NCI-H69 (cell line): ENCODE measurements at regions not wholly inside any gene's neighbourhood (a gene's known extent, or its start where the extent isn't known, plus 50 kb on each side); places are given as distances from the start of the nearest gene placed in this dataset.
A peak's percentile ranks its signal among the peaks of the same experiment; 100 is the strongest.
"Not testable (repeated sequence)": the region's sequence is repeated elsewhere in the genome, so short reads cannot be mapped to it uniquely, and the experiment has no call there.

Experiments
- DNase-seq: peaks from one replicate; lab custom pipeline; 2025; lab: John Stamatoyannopoulos, UW

DNA sequence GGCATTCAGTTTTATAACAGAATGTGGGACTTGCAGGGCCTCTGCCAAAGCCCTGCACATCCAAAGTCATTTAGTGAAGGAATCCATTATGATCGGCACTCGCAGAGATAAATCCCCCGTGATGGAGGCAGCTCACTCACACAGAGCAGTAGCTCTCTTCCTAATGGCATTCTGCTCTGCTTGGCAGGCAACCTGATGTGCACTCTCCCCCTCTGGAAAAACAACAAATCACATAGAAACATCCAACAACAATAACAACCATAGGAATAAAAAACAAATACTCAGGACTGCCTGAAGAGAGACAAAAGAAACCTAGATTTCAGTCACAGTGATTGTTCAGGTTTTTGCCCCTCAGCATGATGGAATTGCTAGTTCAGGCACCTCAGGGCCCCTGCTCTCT is 59.7 kb downstream of the NAA11 start:
- DNase-seq: no peak

DNA sequence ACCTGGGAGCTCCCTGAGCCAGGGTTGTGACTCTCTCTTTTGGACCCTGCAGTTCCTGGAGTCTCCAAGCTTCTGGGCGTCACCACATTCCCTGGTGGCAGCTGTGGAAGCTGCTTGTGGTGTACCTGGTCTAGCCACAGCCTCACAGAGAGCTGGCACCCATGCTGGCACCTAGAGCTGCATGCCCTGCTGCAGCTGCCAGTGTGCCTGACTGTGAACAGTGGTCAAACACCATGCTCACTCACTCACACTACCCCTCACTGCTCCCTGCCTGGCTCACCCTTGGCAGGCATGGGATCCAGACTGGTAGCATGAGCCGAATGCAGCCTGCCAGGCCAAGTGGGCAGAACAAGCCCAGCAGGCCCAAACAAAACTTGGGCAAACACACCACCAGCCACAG is 66.6 kb downstream of the NAA11 start:
- no peak for DNase-seq

DNA sequence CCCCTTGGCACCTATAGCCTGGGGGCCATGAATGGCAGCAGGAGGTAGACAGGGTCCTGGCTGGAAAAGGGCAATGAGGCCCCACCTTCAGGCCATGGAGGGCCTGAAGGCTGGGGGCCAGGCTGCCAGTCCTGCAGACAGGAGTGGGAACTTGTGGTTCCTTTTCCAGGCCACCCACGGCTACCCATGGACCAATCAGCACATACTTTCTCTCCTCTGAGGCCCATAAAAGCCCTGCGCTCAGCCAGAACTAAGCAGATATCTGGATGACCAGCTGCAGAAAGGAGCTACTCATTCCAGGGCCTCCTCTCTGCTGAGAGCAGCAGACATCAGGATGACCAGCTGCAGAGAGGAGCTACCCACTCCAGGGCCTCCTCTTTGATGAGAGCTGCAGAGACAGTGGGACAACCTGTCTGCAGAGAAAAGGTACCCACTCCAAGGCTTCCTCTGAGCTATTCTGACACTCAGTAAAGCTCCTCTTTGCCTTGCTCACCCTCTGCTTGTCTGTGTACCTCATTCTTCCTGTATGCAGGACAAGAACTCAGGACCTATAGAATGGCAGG is 67.2 kb downstream of the NAA11 start:
- no peak for DNase-seq

DNA sequence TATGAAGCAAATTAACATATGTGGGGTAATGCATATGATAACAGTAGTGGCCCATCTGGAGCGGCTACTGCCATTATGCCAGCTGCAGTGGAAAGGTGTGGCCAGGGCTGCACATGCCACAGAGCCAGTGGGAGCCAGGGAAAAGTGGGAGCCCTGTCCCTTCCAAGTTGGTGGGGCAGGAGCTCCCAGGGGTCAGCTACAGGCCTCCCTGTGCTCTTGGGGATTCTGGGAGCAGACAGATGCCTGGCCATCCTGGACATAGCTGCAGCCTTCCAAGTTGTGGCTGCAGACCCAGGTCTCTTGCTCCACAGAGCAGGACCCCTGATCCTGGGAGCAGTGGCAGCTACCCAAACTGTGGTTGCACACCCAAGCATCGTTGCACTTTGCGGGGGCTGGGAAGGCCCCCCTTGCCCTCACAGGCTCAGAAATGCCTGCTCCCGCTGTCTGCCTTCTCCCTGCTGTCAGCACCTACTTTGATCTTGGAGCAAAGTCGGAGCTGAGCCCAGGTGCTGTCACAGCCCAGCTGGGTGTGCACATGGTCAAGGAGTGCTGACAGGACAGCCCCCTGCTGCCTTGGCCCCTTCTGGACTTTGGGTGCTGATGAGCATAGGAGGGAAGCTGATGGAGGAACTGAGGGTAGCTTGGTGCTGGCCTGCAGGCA is 67.8 kb downstream of the NAA11 start:
- no peak for DNase-seq

DNA sequence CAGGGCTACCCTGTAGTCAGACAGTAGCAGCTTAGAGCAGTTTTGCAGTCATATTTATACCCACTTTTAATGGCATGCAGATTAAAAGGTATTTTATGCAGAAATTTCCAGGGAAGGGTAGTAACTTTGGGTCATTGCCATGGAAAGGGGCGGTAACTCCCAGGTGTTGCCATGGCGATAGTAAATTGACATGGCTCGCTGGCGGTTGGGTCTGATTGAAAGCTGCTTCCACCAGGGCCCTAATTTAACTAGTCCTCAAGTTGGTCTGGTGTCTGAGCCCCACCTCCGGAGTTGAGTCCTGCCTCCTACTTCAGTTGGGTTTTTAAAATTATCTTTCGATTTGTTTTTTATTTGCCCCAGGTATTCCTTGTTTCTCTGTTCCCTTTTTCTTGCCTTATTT is 70.1 kb downstream of the NAA11 start:
- peak; percentile 73 for DNase-seq

DNA sequence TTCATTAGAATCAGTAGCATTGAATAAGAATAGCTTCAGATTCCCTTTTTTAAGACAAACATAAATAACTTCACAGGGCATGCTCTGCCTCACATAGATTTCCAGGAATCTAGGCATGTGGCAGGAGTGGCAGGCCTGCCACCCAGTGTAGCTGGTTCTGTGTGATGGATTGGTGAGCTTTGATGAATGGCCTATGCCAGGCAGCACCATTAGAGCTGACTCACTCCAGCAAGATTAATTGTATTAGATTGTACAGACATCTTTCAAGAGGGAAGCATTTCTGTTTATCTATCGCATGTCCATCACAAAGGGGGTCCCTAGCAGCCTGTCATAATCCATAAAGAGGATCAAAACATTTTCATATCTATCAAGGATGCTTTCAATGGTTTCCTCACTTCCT is 71.9 kb downstream of the NAA11 start:
- peak; percentile 22 for DNase-seq

DNA sequence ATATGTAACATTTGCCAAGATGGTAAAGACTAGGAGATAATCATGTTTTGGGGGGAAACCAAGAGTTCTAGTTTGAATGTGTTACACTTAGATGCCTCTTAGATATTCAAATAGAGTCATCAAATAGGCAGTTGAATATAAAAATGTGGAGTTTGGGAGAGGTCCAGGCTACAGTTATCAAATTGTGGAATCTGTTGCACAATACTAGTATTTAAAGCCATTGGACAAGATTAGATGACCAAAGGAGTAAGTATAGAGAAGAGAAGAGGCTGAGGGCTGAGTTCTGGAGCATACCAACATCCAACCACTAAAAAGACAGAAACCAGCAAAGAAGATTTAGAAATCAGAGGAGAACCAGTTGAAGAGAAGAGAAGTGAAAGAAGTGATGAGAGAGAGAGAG is 72.7 kb downstream of the NAA11 start:
- DNase-seq: no peak

DNA sequence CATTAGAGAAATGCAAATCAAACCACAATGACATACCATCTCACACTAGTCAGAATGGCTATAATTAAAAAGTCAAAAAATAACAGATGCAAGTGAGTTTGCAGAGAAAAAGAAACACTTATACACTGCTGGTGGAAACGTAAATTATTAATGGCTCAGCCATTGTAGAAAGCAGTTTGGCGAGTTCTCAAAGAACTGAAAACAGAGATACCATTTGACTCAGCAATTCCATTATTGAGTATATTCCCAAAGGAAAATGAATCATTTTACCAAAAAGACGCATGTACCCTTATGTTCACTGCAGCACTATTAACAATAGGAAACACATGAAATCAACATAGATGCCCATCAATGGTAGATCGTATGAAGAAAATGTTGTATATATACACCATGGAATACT is 75.0 kb downstream of the NAA11 start:
- no peak for DNase-seq

DNA sequence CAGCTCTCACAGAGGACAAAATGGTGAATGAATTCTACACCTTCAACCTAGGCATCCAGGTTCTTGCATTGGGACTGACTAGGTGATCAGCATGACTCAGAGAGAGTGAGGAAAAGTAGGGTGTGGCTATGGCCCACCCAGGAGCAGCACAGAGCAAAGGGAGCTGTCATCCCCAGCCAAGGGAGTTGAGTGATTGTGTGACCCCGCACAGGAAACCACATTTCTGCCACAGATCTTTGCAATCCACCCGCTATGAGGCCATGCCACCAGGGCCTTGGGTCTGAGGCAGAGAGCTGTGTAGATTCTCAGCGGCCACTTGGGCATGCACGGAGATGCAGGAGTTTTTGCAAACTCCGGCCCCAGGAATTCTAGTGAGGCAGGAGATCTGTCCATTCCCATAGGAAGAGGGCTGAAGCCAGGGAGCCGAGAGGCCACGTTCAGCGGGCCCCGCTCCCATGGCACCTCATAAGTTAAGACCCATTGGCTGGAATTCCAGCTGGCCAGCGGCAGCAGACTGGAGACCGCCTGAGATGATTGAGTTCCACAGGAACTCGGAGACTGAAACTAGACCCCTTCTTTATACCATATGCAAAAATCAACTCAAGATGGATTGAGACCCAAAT is 75.9 kb downstream of the NAA11 start:
- DNase-seq: no peak

DNA sequence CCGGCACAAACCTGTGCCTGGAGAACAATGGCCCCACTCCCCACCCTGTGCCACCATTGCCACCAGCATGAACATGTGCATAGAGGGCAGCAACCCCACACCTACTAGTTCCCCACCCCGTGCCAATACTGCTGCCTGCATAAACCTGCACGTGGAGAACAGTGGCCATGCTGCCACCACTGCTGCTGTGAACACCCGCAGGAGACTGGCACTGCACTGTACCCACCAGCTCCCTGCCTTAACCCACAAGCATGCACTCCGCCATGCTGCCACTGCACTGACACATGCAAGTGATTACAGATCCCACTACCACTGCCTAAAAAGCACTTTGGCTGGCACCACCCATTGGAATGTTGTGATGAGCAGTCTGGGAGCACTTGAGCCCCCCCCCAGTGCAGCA is 77.3 kb downstream of the NAA11 start:
- DNase-seq: no peak

DNA sequence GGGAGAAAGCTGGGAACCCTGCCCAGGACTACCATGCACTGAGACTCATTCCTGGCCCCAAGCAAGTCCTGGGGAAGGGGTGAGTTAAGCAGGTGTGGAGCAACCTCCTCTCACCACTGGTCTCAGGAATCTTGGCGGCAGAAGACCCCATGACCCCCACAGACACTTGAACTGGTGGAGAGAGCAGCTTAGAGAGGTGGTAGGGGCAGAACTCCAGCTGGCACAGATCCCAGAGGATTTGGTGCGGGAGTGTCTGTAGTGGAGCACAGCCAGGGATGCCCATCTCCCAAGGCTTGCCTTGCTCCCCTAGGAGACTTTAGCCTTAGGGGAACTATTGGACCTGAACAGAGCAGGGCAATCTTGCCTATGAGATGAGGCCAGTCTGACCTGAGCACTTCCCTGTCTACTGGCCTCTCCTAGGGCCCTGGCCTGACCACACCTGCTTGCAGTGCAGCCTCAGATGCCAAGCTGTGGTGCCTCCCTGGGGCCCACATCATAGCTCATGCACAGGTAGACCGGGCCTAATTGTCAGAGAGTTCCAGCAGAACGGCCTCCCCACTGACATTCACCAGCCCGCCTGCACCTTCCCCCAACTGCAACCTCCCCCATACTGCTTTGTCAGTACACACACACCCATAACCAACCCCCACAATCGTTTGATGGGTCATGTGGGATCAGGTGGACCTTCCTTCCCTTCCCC is 78.0 kb downstream of the NAA11 start:
- peak; percentile 8 for DNase-seq

DNA sequence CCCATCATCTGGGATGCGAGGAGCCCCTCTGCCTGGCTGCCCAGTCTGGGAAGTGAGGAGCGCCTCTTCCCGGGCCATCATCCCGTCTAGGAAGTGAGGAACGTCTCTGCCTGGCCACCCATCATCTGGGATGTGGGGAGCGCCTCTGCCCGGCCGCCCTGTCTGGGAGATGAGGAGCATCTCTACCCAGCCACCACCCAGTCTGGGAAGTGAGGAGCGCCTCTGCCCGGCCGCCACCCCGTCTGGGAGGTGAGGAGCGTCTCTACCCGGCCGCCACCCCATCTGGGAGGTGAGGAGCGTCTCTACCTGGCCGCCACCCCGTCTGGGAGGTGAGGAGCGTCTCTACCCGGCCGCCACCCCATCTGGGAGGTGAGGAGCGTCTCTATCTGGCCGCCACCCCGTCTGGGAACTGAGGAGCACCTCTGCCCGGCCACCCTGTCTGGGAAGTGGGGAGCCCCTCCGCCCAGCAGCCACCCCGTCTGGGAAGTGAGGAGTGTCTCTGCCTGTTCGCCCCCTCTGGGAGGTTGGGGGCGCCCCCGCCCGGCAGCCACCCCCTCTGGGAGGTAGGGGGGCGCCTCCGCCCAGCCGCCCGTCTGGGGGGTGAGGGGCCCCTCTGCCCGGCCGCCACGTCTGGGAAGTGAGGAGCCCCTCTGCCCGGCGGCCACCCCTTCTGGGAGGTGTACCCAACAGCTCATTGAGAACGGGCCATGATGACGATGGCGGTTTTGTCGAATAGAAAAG is 80.5 kb downstream of the NAA11 start:
- DNase-seq: not testable (repeated sequence)

DNA sequence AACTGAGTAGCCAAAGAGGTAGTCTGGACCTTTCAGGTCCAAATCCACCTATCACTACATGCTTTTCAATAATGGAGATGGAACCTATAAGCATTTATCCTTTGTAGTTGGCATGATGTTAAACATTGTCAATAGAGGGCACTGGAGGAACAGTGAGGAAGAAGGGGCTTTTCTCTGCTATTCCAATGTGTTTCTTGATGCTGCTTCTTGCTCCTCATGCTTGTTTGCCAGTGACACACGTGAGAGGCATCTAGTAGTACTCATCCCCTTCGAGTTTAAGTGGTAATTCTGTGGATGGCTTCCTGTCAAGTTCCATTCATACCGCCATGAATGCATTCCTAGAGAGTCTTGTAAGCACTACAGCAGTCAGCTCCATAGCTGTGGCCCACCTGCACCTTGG is 84.0 kb downstream of the NAA11 start:
- DNase-seq: peak; percentile 65

DNA sequence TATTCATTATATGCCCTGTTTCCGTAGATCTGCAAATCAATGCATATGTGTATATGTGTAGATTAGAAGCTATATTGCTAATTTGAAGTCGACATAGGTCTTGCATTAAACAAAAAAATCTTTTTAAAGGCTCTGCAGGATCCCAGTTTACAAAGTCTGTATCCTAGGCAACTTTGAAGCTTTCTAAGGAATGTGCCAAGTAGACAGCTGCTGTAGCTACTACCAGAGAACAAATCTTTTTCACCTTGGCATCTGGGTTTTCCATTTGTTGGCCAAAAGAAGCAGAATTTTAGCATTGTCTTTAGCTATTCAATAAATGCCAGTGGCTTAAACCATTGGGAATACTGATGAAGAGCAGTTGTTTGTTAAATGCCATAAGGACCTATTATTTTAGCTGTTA is 88.0 kb downstream of the NAA11 start:
- DNase-seq: peak; percentile 61

DNA sequence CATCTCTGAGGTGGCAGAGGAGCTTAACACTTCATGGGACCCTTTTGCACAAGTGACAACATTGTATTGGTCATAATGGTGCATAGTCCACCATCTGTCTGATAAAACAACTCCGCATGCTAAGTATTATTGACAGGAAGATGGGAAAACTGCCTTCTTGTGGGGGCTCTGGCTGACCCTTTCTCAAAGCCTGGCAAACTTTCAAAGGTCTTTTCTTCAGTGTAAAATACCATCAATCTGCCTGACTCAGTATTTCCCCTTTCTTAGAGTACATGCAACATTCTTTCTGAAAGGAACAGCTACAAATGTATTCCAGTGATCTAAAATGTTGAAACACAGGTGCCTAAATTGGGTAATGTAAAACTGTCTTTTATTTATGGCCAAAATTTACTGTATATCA is 89.1 kb downstream of the NAA11 start:
- no peak for DNase-seq

DNA sequence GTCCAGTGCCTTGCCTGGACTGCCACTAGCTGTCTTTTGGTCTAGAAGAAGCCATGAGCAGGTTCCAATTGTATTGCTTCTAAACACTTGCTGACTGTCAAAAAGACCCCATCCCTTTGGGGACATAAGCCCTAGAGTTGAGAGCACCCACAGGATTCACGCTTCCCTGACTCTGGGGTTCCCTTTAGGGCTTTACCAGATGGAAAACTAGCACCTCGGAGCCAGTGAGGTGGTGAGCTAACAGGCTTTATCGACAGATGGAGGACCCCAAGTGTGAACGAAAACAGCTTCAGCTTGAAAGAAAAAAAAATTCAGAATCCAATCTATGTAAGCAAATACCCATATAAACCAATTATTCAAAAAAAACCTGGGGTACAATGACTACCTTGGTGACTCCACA is 90.8 kb downstream of the NAA11 start:
- DNase-seq: peak; percentile 61

DNA sequence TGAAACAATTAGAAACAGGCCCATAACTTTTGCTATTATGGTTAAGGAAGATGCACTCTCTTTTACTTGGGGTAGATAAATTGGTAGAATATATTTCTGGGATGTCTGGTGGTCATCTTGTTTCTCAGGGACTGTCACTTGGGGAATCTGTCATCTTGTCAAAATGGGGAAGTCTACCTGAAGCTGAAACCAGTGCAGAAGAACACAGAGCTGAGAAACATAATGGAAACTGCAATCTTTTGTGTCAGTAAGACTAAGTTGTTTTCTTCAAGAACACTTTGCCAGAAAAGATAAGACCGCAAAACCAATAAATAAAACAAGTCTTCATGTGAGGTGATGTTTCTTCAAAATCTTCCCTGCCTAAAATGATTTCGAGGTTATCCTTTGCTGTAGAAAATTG is 92.0 kb downstream of the NAA11 start:
- DNase-seq: peak; percentile 34

DNA sequence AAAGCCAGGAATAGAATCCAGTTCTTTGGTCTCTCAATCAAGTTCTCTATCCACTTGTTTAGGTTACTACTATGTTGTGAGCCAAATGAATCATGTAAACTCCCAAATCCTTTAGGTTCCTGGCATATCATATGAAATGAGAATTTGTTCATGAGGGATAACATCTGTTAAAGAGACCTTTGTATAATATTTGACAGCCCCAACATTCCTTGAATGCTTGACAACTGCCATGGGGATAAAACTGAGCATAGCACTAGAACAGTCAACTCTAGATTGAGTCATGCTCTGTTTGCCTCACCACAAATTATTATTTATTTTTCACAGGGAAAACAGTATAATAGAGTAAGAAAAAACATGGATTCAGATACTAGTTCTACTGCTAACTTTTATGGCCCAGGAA is 93.3 kb downstream of the NAA11 start:
- DNase-seq: no peak

DNA sequence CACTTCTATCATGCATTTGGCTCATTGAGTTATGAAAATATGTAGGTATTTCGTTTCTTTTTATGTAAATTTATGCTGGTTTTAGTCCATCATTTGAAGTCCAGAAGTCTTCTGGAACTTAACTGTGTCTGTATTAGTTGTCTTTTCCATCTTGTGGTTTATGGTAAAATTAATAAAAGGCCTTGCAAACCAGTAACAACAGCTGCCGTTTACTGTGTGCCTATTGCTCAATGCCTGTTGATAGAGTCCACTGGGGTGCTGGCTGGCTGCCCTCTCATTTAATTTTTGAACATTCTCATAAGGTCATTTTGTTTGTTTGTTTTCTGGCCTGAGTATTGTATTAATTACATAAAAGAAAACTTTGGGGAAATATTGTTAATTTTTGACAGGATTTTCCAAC is 98.0 kb downstream of the NAA11 start:
- DNase-seq: peak; percentile 15

DNA sequence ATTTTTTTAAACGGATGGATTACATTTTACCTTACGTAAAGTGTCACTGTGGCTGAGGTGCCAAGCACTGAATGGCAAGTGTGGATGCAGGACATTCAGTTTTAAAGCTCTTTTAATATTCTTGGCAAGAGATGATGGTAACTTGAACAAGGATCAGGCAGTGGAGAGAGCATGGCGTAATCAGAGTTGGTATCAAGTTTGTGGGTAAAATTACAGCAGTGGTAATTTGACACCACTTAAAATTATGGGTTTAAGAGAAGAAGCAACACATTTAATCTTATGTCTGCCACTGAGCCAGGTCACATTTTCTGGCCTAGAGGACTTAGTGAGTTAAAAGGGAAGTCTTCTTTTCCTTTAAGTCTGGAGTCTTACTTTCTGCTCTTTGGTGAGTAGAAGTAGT is 100.5 kb downstream of the NAA11 start:
- DNase-seq: peak; percentile 37

DNA sequence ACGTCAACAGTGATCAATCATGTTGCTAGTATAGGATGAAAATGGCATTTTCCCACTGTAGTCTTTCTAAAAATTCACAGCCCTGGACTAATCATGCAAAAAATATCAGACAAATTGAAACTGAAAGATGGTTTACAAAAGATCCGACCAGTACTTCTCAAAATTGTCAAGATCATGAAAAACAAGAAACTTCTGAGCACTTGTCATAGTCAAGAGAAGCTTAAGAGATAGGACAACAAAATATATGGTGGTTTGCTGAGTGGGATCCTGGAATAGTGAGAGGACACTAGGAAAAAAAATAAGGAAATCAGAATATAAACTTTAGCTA is 101.1 kb downstream of the NAA11 start:
- DNase-seq: no peak

DNA sequence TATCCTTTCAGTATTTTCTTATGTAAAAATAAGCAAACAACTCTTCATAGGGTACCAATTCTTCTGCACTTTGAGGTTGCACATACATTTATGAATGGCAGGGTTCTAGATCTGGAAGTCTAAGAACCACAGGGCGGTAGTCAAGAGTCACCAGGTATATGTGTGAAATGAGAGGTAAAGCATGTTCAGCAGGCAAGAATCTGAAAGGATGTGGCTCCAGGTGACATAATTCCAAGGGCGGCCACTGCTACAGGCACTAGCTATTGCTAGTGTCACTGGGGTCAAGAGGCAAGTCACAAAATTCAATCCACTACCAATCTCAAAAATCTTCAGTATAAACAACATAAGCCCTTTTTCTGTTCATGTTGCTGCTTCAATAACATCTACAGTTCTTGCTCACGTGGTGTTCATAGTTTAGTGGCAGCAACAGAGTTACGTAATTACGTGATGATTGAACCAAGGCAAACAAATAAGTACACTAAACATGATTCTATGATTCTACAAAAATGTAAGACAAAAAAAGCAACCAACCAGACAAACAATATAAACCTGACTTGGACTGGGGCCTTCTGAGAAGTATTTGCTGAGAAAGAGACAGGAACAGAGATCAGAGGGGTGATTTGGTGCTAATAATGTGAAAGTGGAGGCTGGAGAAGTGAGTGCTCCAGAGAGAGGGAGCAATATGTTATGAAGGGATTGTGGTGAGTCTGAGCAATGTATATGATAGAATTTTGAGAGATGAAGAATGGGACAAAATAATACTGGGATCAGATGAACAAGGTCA is 101.7 kb downstream of the NAA11 start:
- DNase-seq: no peak
